Activated naive CD8-positive, alpha-beta T cell treated with anti-CD3 and anti-CD28 coated beads for 36 hours (primary cell): ENCODE measurements at regions not wholly inside any gene's neighbourhood (a gene's known extent, or its start where the extent isn't known, plus 50 kb on each side); places are given as distances from the start of the nearest gene placed in this dataset.
"Not testable (repeated sequence)": the region's sequence is repeated elsewhere in the genome, so short reads cannot be mapped to it uniquely, and the experiment has no call there.

ENCODE experiments used
- DNase-seq: peaks from one replicate; pipeline ENCODE4 v3.0.0; 2021
- H3K27ac Mint-ChIP-seq: one replicate; pipeline ENCODE4 v1.8.0; 2022; ENCODE audit warnings: mild to moderate bottlenecking, moderate library complexity, mixed read lengths
- H3K27me3 Mint-ChIP-seq: one replicate; pipeline ENCODE4 v1.8.0; 2022; ENCODE audit warnings: mild to moderate bottlenecking, mixed read lengths
- H3K36me3 Mint-ChIP-seq: one replicate; pipeline ENCODE4 v1.8.0; 2021; ENCODE audit warnings: mild to moderate bottlenecking, mixed read lengths
- H3K4me1 Mint-ChIP-seq: one replicate; pipeline ENCODE4 v1.8.0; 2021; ENCODE audit warnings: mixed read lengths
- H3K4me3 Mint-ChIP-seq: one replicate; pipeline ENCODE4 v1.8.0; 2022; ENCODE audit warnings: mild to moderate bottlenecking, moderate library complexity, mixed read lengths
- H3K9me3 Mint-ChIP-seq: one replicate; pipeline ENCODE4 v1.8.0; 2022; ENCODE audit warnings: mixed read lengths

DNA sequence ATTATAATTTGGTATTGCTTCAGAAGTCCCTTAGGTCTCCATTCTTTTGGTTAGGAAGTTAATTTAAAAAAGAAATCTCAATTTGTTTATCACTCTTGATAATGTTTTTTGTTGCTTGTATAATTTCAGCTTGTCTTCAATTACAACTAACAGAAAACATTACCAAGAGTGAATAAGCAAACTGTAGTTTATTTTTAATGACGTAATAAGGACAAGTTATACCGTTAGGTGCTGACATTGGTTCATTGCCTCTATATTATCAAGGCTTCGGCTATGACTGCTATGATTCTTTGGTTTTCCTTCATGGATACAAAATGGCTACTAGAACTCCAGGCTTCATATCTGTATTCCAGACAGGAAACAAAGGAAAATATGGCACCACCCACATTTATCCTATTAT, 220.6 kb downstream of the PTGER3 start:
- DNase-seq, result no peak
- no peaks in the 10 kb centered on the region for H3K4me1 Mint-ChIP-seq
- H3K27me3 Mint-ChIP-seq, result no peaks in the 10 kb centered on the region
- peaks cover 2% of the 10 kb centered on the region for H3K9me3 Mint-ChIP-seq
- no peak overlapping the region for H3K27ac Mint-ChIP-seq
- H3K36me3 Mint-ChIP-seq, result no peaks in the 10 kb centered on the region
- no peak overlapping the region for H3K4me3 Mint-ChIP-seq

DNA sequence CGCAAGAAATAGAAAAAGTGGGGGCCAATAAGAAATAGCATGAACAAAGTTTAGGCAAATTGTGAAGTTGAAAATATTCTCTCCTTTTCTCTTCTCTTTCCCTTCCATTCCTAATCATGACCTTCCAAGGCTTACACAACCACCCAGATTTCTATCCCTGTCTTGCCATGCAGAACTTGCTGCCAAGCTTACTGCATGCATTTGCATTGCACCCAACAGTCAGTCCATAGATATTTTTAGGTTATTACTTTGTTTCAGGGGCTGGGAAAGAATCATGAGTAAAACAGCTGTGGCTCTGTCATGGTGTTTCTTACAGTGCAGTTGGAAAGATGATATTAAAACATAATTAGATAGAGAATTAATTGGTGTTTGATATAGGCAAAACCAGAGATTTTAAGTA, 219.4 kb downstream of the PTGER3 start:
- Mint-ChIP-seq H3K4me3 (no peak overlapping the region), H3K9me3 (peaks cover 2% of the 10 kb centered on the region), H3K27me3 (no peaks in the 10 kb centered on the region), H3K4me1 (no peaks in the 10 kb centered on the region), H3K36me3 (no peaks in the 10 kb centered on the region), H3K27ac (no peak overlapping the region)
- DNase-seq, result no peak

DNA sequence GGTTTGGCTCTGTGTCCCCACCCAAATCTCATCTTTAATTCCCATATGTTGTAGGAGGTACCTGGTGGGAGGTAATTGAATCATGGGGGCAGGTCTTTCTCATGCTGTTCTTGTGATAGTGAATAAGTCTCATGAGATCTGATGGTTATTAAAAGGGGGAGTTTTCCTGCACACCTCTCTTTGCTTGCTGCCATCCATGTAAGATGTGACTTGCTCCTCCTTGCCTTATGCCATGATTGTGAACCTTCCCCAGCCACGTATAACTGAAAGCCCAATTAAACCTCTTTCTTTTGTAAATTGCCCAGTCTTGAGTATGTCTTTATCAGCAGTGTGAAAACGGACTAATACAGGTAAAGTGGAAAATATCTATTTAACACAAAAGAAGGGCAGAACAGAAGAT, 213.3 kb downstream of the PTGER3 start:
- not testable (repeated sequence) for H3K9me3 Mint-ChIP-seq, H3K4me1 Mint-ChIP-seq, H3K27ac Mint-ChIP-seq, H3K36me3 Mint-ChIP-seq, H3K4me3 Mint-ChIP-seq, H3K27me3 Mint-ChIP-seq, DNase-seq

DNA sequence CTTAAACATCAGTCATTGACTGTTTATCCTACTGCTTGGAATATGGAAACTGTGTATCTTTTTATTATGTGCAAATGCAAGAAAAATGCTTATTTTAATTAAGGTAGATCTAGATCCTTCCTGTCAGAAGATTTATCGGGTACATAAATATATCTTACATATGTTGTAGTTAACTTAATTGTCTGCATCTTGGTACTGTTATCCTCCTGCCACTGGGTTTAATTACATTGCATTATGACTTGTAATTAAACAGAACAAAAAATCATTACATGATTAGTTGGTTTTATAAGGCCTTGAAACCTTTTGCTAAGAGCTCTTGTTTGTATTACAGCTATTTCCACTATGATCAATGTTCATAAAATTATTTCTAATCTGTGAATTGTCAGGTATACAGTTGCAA, 211.2 kb downstream of the PTGER3 start:
- no peak for DNase-seq
- H3K27ac Mint-ChIP-seq, result no peak overlapping the region

DNA sequence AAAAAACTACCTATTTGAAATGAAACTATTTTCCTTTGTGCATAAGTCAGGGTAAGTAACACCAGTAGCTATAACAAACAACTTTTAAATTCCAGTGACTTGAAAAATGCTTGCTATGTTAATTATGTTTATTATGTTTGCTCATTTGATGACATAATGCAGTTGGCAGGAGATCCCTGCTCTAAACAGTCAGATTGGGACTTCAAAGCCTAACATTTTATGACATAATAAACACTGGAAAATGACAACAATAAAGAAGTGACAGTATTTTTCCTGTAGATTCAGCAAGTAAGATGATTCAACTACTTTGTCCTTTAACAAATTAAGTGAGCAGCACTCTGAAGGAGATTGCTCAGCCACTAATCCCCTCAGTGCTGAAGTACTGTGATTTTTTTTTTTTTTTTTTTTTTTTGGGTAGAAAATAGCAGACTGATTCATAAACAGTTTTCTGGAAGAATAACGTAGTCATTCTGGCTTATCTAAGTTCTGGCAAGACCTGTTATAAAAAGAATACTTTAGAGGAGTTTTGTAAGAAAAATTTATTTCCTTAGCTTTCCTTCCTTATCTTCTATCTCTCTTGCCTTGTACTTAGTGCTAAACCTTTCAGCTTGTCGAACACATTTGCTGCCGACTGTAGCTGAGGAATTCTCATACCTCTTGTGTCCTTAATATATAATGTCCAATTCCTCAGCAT, 207.2 kb downstream of the PTGER3 start:
- H3K27me3 Mint-ChIP-seq, result no peaks in the 10 kb centered on the region
- no peaks in the 10 kb centered on the region for H3K9me3 Mint-ChIP-seq
- H3K36me3 Mint-ChIP-seq, result no peaks in the 10 kb centered on the region
- H3K4me1 Mint-ChIP-seq, result no peaks in the 10 kb centered on the region
- H3K27ac Mint-ChIP-seq, result no peak overlapping the region
- DNase-seq, result no peak
- H3K4me3 Mint-ChIP-seq, result no peak overlapping the region

More for the DNA sequence above, 211.2 kb downstream of the PTGER3 start:
- H3K9me3 Mint-ChIP-seq, result peaks cover 2% of the 10 kb centered on the region
- H3K27me3 Mint-ChIP-seq, result no peaks in the 10 kb centered on the region
- no peak overlapping the region for H3K4me3 Mint-ChIP-seq
- no peaks in the 10 kb centered on the region for H3K4me1 Mint-ChIP-seq
- H3K36me3 Mint-ChIP-seq, result no peaks in the 10 kb centered on the region

DNA sequence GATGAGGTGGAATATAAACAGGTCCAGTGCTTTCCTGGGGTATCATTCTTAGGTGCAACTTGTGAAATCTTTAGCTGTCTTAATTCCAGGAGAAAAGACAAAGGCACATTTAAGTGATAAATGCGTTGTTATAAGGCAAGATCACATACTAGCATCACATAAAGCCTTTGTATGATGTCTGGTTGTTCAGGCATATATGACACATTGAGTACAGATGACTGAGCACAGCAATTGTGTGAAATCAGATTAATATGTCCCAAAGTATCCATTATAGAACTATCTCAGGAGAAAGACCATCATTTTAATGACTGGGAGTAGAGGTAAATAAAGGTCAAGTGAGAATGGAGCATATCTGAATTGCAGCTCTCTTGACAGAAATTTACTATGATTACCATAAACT, 205.1 kb downstream of the PTGER3 start:
- H3K27me3 Mint-ChIP-seq, result no peaks in the 10 kb centered on the region
- H3K4me3 Mint-ChIP-seq, result no peak overlapping the region

DNA sequence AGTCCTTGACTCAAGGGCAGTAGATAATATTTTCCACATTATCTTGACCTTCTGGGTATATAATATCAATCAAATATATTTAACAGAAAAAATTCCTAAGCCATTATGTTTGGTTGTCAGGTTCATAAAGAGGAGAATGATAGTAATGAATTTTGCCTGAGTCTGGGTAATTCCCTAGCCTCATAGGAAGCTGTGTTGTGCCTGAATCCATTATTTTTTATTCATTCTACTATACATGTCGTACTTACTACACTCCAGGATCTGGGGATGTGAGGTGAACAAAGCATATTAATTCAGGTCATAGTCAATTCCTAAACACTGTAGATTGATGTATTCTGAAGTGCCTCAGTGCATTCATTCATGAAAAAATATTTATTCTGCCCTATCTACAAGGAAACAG, 204.2 kb downstream of the PTGER3 start:
- no peaks in the 10 kb centered on the region for H3K27me3 Mint-ChIP-seq
- H3K4me1 Mint-ChIP-seq, result no peaks in the 10 kb centered on the region
- H3K36me3 Mint-ChIP-seq, result no peaks in the 10 kb centered on the region
- no peaks in the 10 kb centered on the region for H3K9me3 Mint-ChIP-seq
- H3K27ac Mint-ChIP-seq, result no peak overlapping the region
- no peak for DNase-seq
- no peak overlapping the region for H3K4me3 Mint-ChIP-seq

More for the DNA sequence above, 205.1 kb downstream of the PTGER3 start:
- Mint-ChIP-seq H3K4me1 (no peaks in the 10 kb centered on the region), H3K9me3 (no peaks in the 10 kb centered on the region), H3K36me3 (no peaks in the 10 kb centered on the region), H3K27ac (no peak overlapping the region)
- no peak for DNase-seq

DNA sequence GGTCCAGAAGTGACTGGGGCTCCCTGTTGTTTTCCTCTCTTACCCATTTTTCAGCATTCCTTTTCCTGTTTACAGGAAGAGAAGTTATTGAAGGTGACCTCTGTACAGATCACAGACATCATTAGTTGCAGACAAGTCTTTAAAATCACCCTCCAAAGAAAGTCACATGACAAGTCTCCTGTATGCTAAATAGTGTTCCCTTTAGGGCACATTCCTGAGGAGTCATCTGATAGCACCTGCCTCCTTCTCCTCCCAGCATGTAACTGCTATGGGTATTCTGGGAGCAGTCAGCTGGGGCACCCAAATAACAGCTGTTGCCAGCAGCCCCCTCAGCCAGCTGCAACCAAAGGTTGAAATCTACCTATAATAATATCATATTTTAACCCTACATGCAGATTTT, 200.6 kb downstream of the PTGER3 start:
- DNase-seq, result no peak
- no peak overlapping the region for H3K27ac Mint-ChIP-seq
- no peaks in the 10 kb centered on the region for H3K4me1 Mint-ChIP-seq
- H3K27me3 Mint-ChIP-seq, result no peaks in the 10 kb centered on the region
- H3K9me3 Mint-ChIP-seq, result peaks cover 4% of the 10 kb centered on the region
- H3K36me3 Mint-ChIP-seq, result no peaks in the 10 kb centered on the region
- no peak overlapping the region for H3K4me3 Mint-ChIP-seq

DNA sequence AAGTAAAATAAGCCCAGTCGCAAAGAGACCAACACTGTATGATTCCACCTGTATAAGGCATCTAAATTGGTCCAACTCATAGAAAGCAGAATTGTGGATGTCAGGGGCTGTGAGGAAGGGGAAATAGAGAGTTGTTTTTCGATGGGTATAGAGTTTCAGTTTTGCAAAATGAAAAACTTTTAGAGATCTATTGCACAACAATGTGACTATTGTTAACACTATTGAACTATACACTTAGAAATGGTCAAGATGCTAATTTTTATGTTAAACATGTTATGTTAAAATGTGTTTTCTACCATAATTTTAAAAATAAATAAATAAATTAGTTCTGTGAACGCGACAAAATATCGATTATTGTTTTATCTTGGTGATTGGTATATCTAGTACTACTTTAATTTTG, 192.4 kb downstream of the PTGER3 start:
- H3K4me3 Mint-ChIP-seq, result no peak overlapping the region
- no peaks in the 10 kb centered on the region for H3K27me3 Mint-ChIP-seq
- H3K27ac Mint-ChIP-seq, result no peak overlapping the region
- no peak for DNase-seq
- H3K9me3 Mint-ChIP-seq, result peaks cover 4% of the 10 kb centered on the region
- no peaks in the 10 kb centered on the region for H3K4me1 Mint-ChIP-seq
- H3K36me3 Mint-ChIP-seq, result no peaks in the 10 kb centered on the region

DNA sequence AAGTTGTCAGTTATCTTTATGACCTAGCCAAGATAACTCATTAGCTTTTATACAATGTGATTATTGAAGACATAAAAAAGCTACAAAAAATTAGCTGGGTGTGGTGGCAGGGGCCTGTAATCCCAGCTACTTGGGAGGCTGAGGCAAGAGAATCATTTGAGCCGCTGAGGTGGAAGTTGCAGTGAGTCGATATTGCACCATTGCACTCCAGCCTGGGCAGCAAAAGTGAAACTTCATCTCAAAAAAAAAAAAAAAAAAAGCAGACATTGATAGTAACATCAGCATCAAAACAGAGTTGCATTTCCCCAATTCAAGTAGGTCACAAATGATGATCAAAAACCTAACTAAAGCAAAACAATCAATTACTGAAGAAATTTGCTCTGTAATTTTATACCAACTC, 191.4 kb downstream of the PTGER3 start:
- H3K36me3 Mint-ChIP-seq, result no peaks in the 10 kb centered on the region
- no peaks in the 10 kb centered on the region for H3K27me3 Mint-ChIP-seq
- H3K27ac Mint-ChIP-seq, result no peak overlapping the region
- no peak overlapping the region for H3K4me3 Mint-ChIP-seq
- H3K4me1 Mint-ChIP-seq, result no peaks in the 10 kb centered on the region
- no peak for DNase-seq
- no peaks in the 10 kb centered on the region for H3K9me3 Mint-ChIP-seq

DNA sequence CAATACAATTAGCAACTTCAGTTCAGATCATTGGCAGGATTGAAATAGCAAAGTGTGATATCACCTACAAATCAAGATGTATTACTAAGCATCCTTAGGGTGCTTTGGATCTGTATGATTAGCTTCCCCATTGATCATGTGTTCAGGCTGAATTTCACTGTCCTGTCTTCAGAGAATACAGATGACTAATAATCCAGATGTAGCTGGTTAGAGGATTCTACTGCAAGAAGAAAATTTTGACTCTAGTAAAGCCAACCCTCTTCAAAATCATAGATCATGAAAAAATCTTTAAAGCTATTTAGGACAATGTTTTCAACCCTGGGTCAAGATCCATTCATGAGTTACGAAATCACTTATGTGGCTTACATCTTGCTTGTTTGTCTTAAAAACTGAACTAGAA, 184.4 kb downstream of the PTGER3 start:
- H3K4me1 Mint-ChIP-seq, result peaks cover 17% of the 10 kb centered on the region
- no peaks in the 10 kb centered on the region for H3K27me3 Mint-ChIP-seq
- H3K36me3 Mint-ChIP-seq, result no peaks in the 10 kb centered on the region
- no peaks in the 10 kb centered on the region for H3K9me3 Mint-ChIP-seq
- no peak overlapping the region for H3K27ac Mint-ChIP-seq
- H3K4me3 Mint-ChIP-seq, result no peak overlapping the region
- DNase-seq, result no peak

DNA sequence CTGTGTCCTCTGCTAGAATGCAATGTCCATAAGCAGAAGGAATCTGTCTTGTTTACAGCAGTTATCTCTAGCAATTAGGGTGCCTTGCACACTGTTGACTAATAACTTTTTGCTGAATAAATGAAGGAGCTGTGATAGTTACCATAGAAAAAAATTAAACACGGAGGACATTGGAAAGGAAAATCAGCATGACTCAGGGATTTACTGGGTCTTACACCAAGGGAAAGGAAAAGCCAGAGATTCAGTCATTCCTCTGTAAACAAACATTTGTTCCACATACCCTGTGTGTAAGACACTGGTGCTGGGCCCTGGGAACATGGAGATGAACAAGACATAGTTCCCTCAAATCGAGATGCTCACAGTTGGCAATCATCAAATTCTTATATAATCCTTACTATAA, 183.3 kb downstream of the PTGER3 start:
- H3K4me1 Mint-ChIP-seq, result peaks cover 17% of the 10 kb centered on the region
- H3K4me3 Mint-ChIP-seq, result no peak overlapping the region
- no peaks in the 10 kb centered on the region for H3K9me3 Mint-ChIP-seq
- DNase-seq, result no peak
- H3K36me3 Mint-ChIP-seq, result no peaks in the 10 kb centered on the region
- no peak overlapping the region for H3K27ac Mint-ChIP-seq
- no peaks in the 10 kb centered on the region for H3K27me3 Mint-ChIP-seq

DNA sequence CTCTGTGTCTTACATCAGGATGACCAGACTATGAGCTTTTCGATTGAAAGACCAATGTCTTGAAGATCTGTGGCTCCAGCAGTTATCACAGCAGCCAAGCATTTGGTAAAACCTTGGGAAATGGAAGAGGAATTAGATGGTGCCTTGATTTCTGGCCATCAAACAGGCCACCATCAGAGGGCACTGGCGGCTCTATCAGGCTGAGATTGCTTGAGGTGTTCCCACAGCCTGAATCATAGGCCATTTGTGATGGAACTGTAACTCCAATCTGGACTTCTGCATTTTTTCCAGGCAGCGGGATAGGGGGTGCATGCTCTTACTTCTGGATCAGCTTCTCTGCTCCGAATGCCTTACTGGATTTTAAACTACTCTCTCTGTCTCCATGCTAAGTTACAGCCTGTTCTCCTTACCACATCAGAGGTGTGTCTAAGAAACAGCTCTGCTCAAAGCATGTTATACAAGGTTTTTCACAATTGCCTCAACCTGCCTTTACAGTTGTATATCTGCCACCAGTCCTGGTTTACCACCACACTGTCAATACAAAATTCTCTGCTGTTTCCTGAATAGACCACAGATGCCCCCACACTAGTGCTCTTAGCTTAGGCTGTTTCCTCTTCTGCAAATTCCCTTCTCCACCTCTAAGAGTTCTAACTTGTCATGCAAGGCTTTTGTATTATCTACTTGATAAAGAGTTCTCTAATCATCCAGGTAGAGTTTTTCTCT, 180.9 kb downstream of the PTGER3 start:
- Mint-ChIP-seq H3K27ac (no peak overlapping the region), H3K36me3 (no peaks in the 10 kb centered on the region), H3K4me1 (peaks cover 17% of the 10 kb centered on the region), H3K4me3 (no peak overlapping the region), H3K9me3 (no peaks in the 10 kb centered on the region), H3K27me3 (no peaks in the 10 kb centered on the region)
- DNase-seq, result no peak

DNA sequence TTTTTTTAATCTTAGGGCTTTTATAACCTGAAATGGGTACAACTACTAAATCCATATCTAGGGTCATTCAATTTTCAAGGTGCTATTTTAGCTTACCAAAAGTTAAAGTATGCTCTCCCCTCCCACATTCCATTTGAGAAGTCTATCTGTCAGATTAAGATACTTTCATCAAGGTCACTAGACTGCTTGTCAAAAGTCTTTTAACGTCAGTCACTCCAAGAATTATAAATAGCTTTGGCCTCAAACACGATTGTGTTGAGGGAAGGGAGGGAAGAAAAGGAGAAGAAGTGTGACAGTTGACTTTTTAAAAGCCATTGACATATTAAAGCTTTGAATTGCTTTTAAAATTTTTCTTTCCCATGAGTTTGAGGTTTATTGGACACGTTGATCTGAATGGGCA, 175.8 kb downstream of the PTGER3 start:
- Mint-ChIP-seq H3K36me3 (no peaks in the 10 kb centered on the region), H3K4me3 (no peak overlapping the region), H3K27ac (no peak overlapping the region), H3K27me3 (no peaks in the 10 kb centered on the region), H3K9me3 (no peaks in the 10 kb centered on the region), H3K4me1 (peaks cover 3% of the 10 kb centered on the region)
- no peak for DNase-seq

DNA sequence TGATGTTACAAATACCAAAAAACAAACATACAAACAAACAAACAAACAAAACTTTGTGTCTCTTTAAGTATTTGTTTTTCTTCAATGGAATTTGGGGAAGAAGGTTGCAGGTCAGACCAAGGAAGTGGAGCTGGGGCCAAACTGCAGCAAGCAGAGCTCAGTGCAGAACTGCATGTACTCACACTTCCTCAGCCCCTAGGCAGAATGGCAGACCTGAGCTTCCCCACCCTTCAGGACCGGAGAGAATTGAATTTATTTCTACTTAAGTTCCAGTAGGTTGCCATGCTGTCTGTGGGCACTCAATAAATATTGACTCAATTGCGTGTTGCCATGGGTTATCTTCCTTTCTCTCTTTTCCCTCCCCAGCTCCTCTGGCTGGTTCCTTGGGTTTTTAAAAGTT, 173.6 kb downstream of the PTGER3 start:
- no peak for DNase-seq
- no peaks in the 10 kb centered on the region for H3K4me1 Mint-ChIP-seq
- no peak overlapping the region for H3K27ac Mint-ChIP-seq
- no peaks in the 10 kb centered on the region for H3K27me3 Mint-ChIP-seq
- no peaks in the 10 kb centered on the region for H3K9me3 Mint-ChIP-seq
- no peak overlapping the region for H3K4me3 Mint-ChIP-seq
- no peaks in the 10 kb centered on the region for H3K36me3 Mint-ChIP-seq

DNA sequence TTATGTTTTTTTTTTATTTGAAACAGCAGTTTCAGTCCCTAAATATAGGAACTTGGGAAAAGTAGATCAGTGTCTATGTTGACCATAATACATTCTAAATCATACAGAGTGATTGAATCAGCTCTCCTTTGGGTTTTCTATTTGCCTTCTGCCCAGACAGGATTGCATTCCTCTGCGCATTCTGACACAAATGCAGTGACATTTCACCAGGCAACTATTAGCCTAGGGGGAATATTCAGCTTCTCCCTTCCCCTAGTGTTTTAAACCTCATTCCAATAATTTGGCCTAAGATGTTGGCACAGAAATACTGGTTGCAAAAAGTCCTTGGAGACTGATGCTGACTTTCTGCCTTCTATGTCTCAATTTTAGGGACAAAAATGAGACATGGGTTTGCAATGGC, 172.8 kb downstream of the PTGER3 start:
- Mint-ChIP-seq H3K27me3 (no peaks in the 10 kb centered on the region), H3K4me1 (no peaks in the 10 kb centered on the region), H3K36me3 (no peaks in the 10 kb centered on the region), H3K9me3 (no peaks in the 10 kb centered on the region), H3K27ac (no peak overlapping the region), H3K4me3 (no peak overlapping the region)
- no peak for DNase-seq
